GM21360 (cell line): ENCODE measurements at regions not wholly inside any gene's neighbourhood (a gene's known extent, or its start where the extent isn't known, plus 50 kb on each side); places are given as distances from the start of the nearest gene placed in this dataset.
"Not testable (repeated sequence)": the region's sequence is repeated elsewhere in the genome, so short reads cannot be mapped to it uniquely, and the experiment has no call there.

Experiments
- ATAC-seq: cut with Tn5 transposase; IDR thresholded peaks from one replicate; pipeline ENCODE4 v1.9.1; 2021; ENCODE audit warnings: mild to moderate bottlenecking, moderate library complexity; ENCODE audit not compliant: unreplicated experiment

GRCh38 chr12:115813256-115813655 lies 464.2 kb downstream of the MED13L start:
- no peak for ATAC-seq

- ATAC-seq: no peak
These were observed 465.6 kb downstream of the MED13L start for GRCh38 chr12:115811929-115812328.

GRCh38 chr12:115811045-115811444 lies 466.4 kb downstream of the MED13L start:
- no peak for ATAC-seq

GRCh38 chr12:115810122-115810901 lies 467.2 kb downstream of the MED13L start:
- no peak for ATAC-seq

- no peak for ATAC-seq
These were observed 471.5 kb downstream of the MED13L start for GRCh38 chr12:115806000-115806399.

GRCh38 chr12:115802767-115803166 lies 474.7 kb downstream of the MED13L start:
- ATAC-seq: no peak

GRCh38 chr12:115801871-115802270 lies 475.6 kb downstream of the MED13L start:
- no peak for ATAC-seq

GRCh38 chr12:115799610-115800009 lies 477.9 kb downstream of the MED13L start:
- no peak for ATAC-seq

GRCh38 chr12:115798309-115798917 lies 479.1 kb downstream of the MED13L start:
- ATAC-seq: no peak

GRCh38 chr12:115794659-115795081 lies 482.8 kb downstream of the MED13L start:
- no peak for ATAC-seq

GRCh38 chr12:115791331-115791730 lies 486.2 kb downstream of the MED13L start:
- ATAC-seq: no peak

GRCh38 chr12:115790526-115790925 lies 487.0 kb downstream of the MED13L start:
- ATAC-seq: no peak

GRCh38 chr12:115786490-115786889 lies 491.0 kb downstream of the MED13L start:
- not testable (repeated sequence) for ATAC-seq

- no peak for ATAC-seq
These were observed 491.9 kb downstream of the MED13L start for GRCh38 chr12:115785548-115785947.

GRCh38 chr12:115776399-115776798 lies 501.1 kb downstream of the MED13L start:
- no peak for ATAC-seq

GRCh38 chr12:115774148-115774895 lies 503.2 kb downstream of the MED13L start:
- ATAC-seq: no peak

- ATAC-seq: no peak
These were observed 505.9 kb downstream of the MED13L start for GRCh38 chr12:115771601-115772000.

GRCh38 chr12:115771065-115771464 lies 506.4 kb downstream of the MED13L start:
- no peak for ATAC-seq

GRCh38 chr12:115770643-115771042 lies 506.9 kb downstream of the MED13L start:
- ATAC-seq: no peak

GRCh38 chr12:115767916-115768315 lies 509.6 kb downstream of the MED13L start:
- no peak for ATAC-seq

- ATAC-seq: no peak
These were observed 513.4 kb downstream of the MED13L start for GRCh38 chr12:115763982-115764621.
